Germinal center (tissue), 1 donor: ENCODE measurements at regions not wholly inside any gene's neighbourhood (a gene's known extent, or its start where the extent isn't known, plus 50 kb on each side); places are given as distances from the start of the nearest gene placed in this dataset.
"Not testable (repeated sequence)": the region's sequence is repeated elsewhere in the genome, so short reads cannot be mapped to it uniquely, and the experiment has no call there.

ENCODE experiments used
- DNase-seq: peaks from one replicate; pipeline ENCODE4 v3.0.0; 2012; ENCODE audit warnings: mixed read lengths, low spot score

DNA sequence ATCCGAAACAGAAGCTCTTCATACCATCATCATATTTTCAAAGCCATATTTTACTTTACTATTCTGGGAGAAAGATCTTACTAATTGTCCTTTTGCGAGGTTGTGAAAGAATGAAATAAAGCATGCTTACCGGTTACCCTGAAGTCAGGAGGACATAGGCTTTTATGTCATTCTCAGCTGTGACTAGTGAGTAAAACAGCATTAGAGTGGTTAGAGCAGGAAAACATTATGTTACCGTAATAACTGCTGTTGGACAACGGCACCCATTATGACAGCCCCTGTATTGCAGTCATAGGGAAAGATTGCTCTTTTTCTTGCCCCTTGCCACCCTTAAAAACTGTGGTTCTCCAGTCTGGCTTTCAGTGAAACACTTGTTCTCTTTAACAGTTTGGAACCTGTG lies 1035.7 kb downstream of the ZPLD1 start:
- DNase-seq: no peak

GRCh38 chr3:103494011-103494410 lies 1059.2 kb downstream of the ZPLD1 start:
- DNase-seq: no peak

- DNase-seq: no peak
Observed at GRCh38 chr3:103494512-103494911, 1059.7 kb downstream of the ZPLD1 start.

DNA sequence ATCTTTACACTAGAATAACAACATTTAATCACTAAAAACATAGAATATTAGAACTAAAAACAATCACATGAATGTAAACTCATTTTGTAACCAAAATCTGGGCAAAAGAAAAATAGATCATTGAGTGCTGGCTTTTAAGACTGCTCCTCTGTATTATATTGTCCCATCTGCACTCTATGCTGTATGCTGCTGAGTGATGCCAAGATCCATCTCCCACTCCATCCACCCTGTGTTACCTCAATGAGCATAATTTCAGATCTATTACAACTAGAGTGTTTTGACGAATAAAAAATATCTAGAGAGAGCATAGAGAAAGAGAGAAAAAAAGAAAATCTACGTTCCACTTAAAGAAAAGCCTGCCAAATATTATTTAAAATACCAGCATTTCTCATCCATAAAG lies 1060.4 kb downstream of the ZPLD1 start:
- DNase-seq: no peak

DNA sequence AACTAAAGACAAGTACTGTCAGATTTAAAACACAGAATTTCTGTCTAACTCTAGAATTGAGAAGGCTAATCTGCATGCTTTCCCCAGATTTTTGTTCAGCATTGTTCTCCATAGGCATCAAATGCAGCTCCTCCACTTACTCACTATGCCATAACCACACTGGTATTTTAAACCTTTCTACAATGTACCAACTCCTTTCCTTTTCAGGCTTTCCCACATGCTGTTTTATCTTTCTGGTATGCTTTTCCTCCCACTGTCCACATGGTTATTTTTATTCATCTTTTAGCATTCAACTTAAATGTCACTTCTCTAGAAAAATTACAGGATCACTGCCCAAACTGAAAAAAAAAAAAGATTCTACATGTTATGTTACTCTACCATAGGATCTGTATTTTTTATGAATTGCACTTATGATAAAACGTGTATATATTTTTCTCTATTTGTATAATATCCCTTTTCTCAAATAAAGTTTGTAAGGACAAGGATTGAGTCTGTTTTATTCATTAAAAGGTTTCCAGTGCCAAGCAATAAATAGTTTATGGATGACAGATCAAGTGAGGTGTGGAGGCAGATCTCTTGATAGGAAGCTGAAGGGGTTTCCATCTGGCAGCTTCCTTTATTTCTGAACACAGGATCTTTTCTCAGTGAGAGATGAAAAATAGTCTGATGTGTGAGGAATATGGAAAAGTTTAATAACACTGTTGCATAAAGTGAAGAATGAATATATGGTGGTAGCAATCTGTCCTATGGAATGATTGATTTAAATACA lies 1064.5 kb downstream of the ZPLD1 start:
- no peak for DNase-seq

- no peak for DNase-seq
Observed at GRCh38 chr3:103499967-103500366, 1065.2 kb downstream of the ZPLD1 start.

DNA sequence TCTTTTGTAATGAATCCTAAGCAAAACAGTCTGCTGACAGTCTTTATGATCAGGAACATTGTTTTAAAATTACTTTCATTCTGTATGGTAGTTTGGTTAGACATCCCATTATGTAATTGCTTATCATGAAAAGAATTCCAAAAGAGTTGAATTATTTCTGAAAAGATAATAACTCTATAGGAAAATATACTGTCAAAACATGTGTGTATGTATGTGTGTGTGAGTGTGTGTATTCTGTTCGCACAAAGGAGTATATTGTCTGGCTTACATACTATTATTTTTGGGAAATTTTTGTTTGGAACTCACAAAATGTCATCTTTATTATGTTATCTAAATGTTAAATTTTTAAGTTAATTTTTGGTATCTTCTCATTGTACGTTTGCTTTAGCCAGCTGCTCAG lies 1075.9 kb downstream of the ZPLD1 start:
- no peak for DNase-seq

DNA sequence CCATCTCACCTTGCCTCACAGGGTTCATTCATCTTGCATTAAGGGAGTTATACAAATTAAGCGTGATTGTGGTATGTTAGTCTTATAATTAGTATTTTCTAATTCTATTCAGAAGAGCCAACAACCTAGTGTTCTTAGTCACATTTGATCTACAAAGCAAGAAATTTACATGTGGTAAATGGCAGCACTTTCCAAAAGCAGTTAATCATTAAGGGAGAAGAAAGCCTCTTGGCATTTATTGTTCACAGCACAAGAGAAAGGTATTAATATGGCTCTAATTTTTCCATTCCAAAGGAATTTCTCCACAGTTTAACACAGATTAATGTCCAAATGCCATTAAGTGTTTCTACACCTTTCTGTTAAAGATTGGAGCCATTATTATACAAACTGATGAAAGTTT lies 1077.1 kb downstream of the ZPLD1 start:
- no peak for DNase-seq

DNA sequence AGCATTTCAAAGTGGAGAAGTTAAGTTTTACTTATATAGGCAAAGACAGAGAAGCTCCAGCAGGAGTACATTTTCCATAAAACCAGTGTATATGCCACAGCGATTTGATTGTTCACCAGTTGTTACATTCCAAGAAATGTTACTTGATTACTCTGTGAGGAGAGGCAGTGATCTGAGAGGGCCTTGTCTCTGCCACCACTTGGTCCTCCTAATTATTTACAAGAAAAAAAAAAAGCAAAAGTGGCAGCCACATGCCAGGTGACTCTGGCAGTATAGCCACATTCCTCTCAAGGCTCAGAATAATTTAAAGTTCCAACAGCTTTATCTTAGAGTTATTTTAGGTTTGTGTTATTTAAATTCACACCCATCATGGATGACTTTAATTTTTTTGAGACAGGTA lies 1077.8 kb downstream of the ZPLD1 start:
- DNase-seq: no peak

DNA sequence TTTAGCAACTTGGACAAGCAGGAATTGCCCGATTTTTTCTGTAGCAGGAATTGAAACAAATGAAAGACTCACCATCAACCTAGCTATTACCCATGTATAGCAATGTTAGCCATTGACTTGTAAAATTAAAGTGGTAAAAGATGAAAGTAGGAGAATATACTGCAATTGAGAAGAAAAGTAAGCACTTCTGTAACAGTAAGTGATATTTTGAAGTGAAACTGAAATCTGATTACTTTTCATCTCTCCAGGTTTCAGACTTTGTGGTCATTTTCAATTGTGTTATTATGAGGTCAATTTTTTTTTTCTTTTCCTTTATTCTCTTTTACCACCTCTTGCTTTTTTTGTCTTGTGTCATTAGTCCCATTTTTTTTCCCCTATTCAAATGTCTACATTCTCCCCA lies 1078.2 kb downstream of the ZPLD1 start:
- DNase-seq: no peak

GRCh38 chr3:103515116-103515515 lies 1080.3 kb downstream of the ZPLD1 start:
- DNase-seq: no peak

GRCh38 chr3:103516950-103517349 lies 1082.1 kb downstream of the ZPLD1 start:
- no peak for DNase-seq

DNA sequence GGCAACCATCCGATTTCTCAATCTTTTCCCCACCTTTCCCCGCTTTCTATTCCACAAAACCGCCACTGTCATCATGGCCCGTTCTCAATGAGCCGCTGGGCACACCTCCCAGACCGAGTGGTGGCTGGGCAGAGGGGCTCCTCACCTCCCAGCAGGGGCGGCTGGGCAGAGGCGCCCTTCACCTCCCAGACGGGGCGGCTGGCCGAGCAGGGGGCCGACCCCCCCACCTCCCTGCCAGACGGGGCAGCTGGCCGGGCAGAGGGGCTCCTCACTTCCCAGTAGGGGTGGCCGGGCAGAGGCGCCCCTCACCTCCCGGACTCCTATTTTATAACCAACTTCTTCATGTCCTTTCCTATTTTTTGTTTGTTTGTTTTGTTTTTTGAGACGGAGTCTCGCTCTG lies 1096.5 kb downstream of the ZPLD1 start:
- not testable (repeated sequence) for DNase-seq

DNA sequence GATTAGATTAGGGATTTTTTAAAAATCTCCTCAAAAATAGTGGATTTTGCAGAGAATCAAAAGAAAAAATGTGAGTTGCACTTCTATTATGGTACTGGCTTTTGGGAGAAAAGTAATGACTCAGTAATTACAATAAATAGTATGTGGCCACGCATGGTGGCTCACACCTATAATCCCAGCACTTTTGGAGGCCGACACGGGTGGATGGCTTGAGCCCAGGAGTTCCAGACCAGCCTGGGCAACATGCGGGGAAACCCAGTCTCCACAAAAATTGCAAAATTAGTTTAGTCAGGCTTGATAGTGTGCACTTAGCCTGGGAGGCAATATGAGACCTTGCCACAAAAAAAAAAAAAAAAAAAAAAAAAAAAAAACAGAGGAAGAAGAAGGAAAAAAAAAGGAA lies 1098.2 kb downstream of the ZPLD1 start:
- no peak for DNase-seq

GRCh38 chr3:103554451-103554850 lies 1119.6 kb downstream of the ZPLD1 start:
- DNase-seq: no peak

GRCh38 chr3:103564116-103564515 lies 1129.3 kb downstream of the ZPLD1 start:
- DNase-seq: not testable (repeated sequence)

- no peak for DNase-seq
Observed at GRCh38 chr3:103585809-103586208, 1151.0 kb downstream of the ZPLD1 start.

DNA sequence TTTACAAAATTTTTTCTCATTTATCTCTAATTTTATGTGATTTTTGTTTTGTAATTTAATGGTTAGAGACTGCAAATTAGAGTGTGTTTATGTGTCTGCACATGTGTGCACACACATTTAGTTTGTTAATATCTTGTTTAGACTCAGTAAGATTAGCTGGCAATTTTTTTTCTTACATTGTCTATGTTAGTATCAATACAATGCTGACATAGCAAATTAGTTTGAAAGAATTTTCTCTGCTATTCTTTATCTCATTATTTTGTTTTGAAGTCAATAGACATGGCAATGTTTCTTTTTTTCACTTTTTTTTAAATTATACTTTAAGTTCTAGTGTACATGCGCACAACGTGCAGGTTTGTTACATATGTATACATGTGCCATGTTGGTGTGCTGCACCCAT lies 1155.0 kb downstream of the ZPLD1 start:
- DNase-seq: no peak

- DNase-seq: no peak
Observed at GRCh38 chr3:103600844-103601243, 1166.0 kb downstream of the ZPLD1 start.

DNA sequence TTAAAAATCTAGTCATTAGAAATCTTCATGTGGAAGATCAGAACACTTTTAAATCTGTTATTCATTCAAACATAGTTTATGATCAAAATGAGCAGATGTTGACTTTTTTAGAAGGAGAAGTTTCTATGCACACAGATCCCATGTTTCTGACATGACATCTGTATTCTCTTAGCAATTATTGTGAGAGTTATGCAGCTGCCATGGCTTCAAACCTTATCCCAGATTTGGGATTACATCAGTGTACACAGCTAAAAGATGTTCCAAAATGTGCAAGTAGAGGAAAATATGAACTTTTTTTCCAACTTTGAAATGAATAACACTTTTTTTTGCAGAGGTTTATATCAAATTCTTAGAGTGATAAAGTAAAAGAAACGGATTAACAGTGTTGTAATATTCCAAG lies 1166.9 kb downstream of the ZPLD1 start:
- no peak for DNase-seq

DNA sequence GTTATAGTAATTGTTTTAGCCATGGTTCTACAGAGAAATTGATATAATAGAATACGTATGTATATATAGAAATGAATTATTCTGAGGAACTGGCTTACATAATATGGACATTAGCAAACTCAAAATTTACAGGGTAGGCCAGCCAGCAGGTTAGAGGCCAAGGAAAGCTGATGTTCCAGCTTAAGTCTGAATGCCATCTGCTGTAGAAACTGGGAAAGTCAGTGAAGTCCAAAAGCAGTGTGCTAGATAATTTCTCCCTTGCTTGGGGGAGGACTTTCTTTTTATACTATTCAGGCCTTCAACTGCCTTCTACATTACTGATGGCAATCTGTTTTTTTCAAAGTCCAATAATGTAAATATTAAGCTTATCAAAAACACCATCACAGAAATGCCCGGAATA lies 1174.7 kb downstream of the ZPLD1 start:
- no peak for DNase-seq

GRCh38 chr3:103613397-103614156 lies 1178.8 kb downstream of the ZPLD1 start:
- DNase-seq: no peak

- DNase-seq: no peak
Observed at GRCh38 chr3:103614719-103615118, 1179.9 kb downstream of the ZPLD1 start.

DNA sequence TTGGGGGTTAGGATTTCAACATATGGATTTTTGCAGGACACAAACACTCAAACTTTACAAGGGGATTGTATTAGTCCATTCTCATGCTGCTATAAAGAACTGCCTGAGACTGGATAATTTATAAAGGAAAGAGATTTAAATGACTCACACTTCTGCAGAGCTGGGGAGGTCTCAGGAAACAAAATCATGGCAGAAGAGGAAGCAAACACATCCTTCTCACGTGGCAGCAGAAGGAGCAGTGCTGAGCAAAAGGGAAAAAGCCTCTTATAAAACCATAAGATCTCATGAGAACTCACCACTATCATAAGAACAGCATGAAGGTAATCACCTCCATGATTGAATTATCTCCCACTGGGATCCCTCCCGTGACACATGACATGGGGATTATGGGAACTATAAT lies 1183.1 kb downstream of the ZPLD1 start:
- no peak for DNase-seq
